Activated T-cell treated with anti-CD3 and anti-CD28 coated beads, Interleukin-2, amount 50 U/mL, for 24 hours (primary cell): ENCODE measurements at regions not wholly inside any gene's neighbourhood (a gene's known extent, or its start where the extent isn't known, plus 50 kb on each side); places are given as distances from the start of the nearest gene placed in this dataset.
"Not testable (repeated sequence)": the region's sequence is repeated elsewhere in the genome, so short reads cannot be mapped to it uniquely, and the experiment has no call there.

Experiments used
- DNase-seq: peaks from one replicate; pipeline ENCODE4 v3.0.0-alpha.2; 2020
- H3K27ac Mint-ChIP-seq: 2 replicates; pipeline ENCODE4 v1.8.0; 2020; ENCODE audit warnings: mild to moderate bottlenecking, mixed read lengths
- H3K27me3 Mint-ChIP-seq: 2 replicates; pipeline ENCODE4 v1.8.0; 2020; ENCODE audit warnings: mixed read lengths
- H3K36me3 Mint-ChIP-seq: 2 replicates; pipeline ENCODE4 v1.8.0; 2020; ENCODE audit warnings: low read depth, mixed read lengths
- H3K4me1 Mint-ChIP-seq: 2 replicates; pipeline ENCODE4 v1.8.0; 2020; ENCODE audit warnings: low read depth, mixed read lengths
- H3K4me3 Mint-ChIP-seq: 2 replicates; pipeline ENCODE4 v1.8.0; 2020; ENCODE audit warnings: mild to moderate bottlenecking, moderate library complexity, mixed read lengths
- H3K9me3 Mint-ChIP-seq: 2 replicates; pipeline ENCODE4 v1.8.0; 2020; ENCODE audit warnings: mixed read lengths

- no peaks in the 10 kb centered on the region for H3K4me1 Mint-ChIP-seq
- no peaks in the 10 kb centered on the region for H3K36me3 Mint-ChIP-seq
- H3K27ac Mint-ChIP-seq, result no peak overlapping the region
- H3K9me3 Mint-ChIP-seq, result peaks cover 4% of the 10 kb centered on the region
- no peak overlapping the region for H3K4me3 Mint-ChIP-seq
- H3K27me3 Mint-ChIP-seq, result no peaks in the 10 kb centered on the region
- no peak for DNase-seq
Observed at GRCh38 chr10:64332551-64332950, 811.4 kb downstream of the REEP3 start.

- Mint-ChIP-seq H3K27me3 (no peaks in the 10 kb centered on the region), H3K4me3 (no peak overlapping the region), H3K4me1 (no peaks in the 10 kb centered on the region), H3K36me3 (no peaks in the 10 kb centered on the region), H3K9me3 (peaks cover 3% of the 10 kb centered on the region), H3K27ac (no peak overlapping the region)
- DNase-seq, result no peak
Observed at GRCh38 chr10:64334084-64334483, 812.9 kb downstream of the REEP3 start.

GRCh38 chr10:64344211-64344610 is 823.0 kb downstream of the REEP3 start:
- DNase-seq, result no peak
- Mint-ChIP-seq H3K36me3 (no peaks in the 10 kb centered on the region), H3K4me3 (no peak overlapping the region), H3K9me3 (peaks cover 2% of the 10 kb centered on the region), H3K4me1 (no peaks in the 10 kb centered on the region), H3K27ac (no peak overlapping the region), H3K27me3 (no peaks in the 10 kb centered on the region)

- H3K4me1 Mint-ChIP-seq, result no peaks in the 10 kb centered on the region
- no peak for DNase-seq
- H3K4me3 Mint-ChIP-seq, result no peak overlapping the region
- no peaks in the 10 kb centered on the region for H3K9me3 Mint-ChIP-seq
- H3K27me3 Mint-ChIP-seq, result no peaks in the 10 kb centered on the region
- no peaks in the 10 kb centered on the region for H3K36me3 Mint-ChIP-seq
- H3K27ac Mint-ChIP-seq, result no peak overlapping the region
Observed at GRCh38 chr10:64345856-64346255, 824.7 kb downstream of the REEP3 start.

GRCh38 chr10:64346389-64346788 is 825.2 kb downstream of the REEP3 start:
- Mint-ChIP-seq H3K27me3 (no peaks in the 10 kb centered on the region), H3K36me3 (no peaks in the 10 kb centered on the region), H3K9me3 (no peaks in the 10 kb centered on the region), H3K4me1 (no peaks in the 10 kb centered on the region), H3K27ac (no peak overlapping the region), H3K4me3 (no peak overlapping the region)
- no peak for DNase-seq

- Mint-ChIP-seq H3K27ac (no peak overlapping the region), H3K4me1 (no peaks in the 10 kb centered on the region), H3K9me3 (no peaks in the 10 kb centered on the region), H3K27me3 (no peaks in the 10 kb centered on the region), H3K4me3 (no peak overlapping the region), H3K36me3 (no peaks in the 10 kb centered on the region)
- DNase-seq, result no peak
Observed at GRCh38 chr10:64350665-64351064, 829.5 kb downstream of the REEP3 start.

GRCh38 chr10:64358907-64359306 is 837.7 kb downstream of the REEP3 start:
- DNase-seq, result no peak
- H3K27me3 Mint-ChIP-seq, result no peaks in the 10 kb centered on the region
- H3K36me3 Mint-ChIP-seq, result no peaks in the 10 kb centered on the region
- H3K9me3 Mint-ChIP-seq, result peaks cover 11% of the 10 kb centered on the region
- H3K4me1 Mint-ChIP-seq, result no peaks in the 10 kb centered on the region
- H3K27ac Mint-ChIP-seq, result no peak overlapping the region
- H3K4me3 Mint-ChIP-seq, result no peak overlapping the region

- H3K36me3 Mint-ChIP-seq, H3K4me3 Mint-ChIP-seq, H3K27ac Mint-ChIP-seq, DNase-seq, H3K4me1 Mint-ChIP-seq, H3K27me3 Mint-ChIP-seq: not testable (repeated sequence)
- peaks cover 11% of the 10 kb centered on the region for H3K9me3 Mint-ChIP-seq
Observed at GRCh38 chr10:64360240-64360639, 839.0 kb downstream of the REEP3 start.

GRCh38 chr10:64363687-64364086 is 842.5 kb downstream of the REEP3 start:
- H3K27ac Mint-ChIP-seq, result no peak overlapping the region

GRCh38 chr10:64365663-64366062 is 844.5 kb downstream of the REEP3 start:
- Mint-ChIP-seq H3K4me1 (no peaks in the 10 kb centered on the region), H3K4me3 (no peak overlapping the region), H3K36me3 (no peaks in the 10 kb centered on the region), H3K27me3 (no peaks in the 10 kb centered on the region), H3K9me3 (peaks cover 4% of the 10 kb centered on the region), H3K27ac (no peak overlapping the region)
- DNase-seq, result no peak

More at GRCh38 chr10:64363687-64364086, 842.5 kb downstream of the REEP3 start:
- H3K9me3 Mint-ChIP-seq, result peaks cover 8% of the 10 kb centered on the region
- no peak for DNase-seq
- no peaks in the 10 kb centered on the region for H3K36me3 Mint-ChIP-seq
- H3K4me3 Mint-ChIP-seq, result no peak overlapping the region
- no peaks in the 10 kb centered on the region for H3K4me1 Mint-ChIP-seq
- no peaks in the 10 kb centered on the region for H3K27me3 Mint-ChIP-seq

- no peaks in the 10 kb centered on the region for H3K4me1 Mint-ChIP-seq
Observed at GRCh38 chr10:64368298-64368697, 847.1 kb downstream of the REEP3 start.

GRCh38 chr10:64369885-64370773 is 848.9 kb downstream of the REEP3 start:
- Mint-ChIP-seq H3K27me3 (no peaks in the 10 kb centered on the region), H3K36me3 (no peaks in the 10 kb centered on the region), H3K9me3 (no peaks in the 10 kb centered on the region), H3K4me3 (no peak overlapping the region), H3K4me1 (no peaks in the 10 kb centered on the region), H3K27ac (no peak overlapping the region)
- DNase-seq, result no peak

More at GRCh38 chr10:64368298-64368697, 847.1 kb downstream of the REEP3 start:
- Mint-ChIP-seq H3K27ac (no peak overlapping the region), H3K36me3 (no peaks in the 10 kb centered on the region), H3K9me3 (no peaks in the 10 kb centered on the region), H3K4me3 (no peak overlapping the region), H3K27me3 (no peaks in the 10 kb centered on the region)
- DNase-seq, result no peak

GRCh38 chr10:64374346-64374745 is 853.1 kb downstream of the REEP3 start:
- H3K4me3 Mint-ChIP-seq, result no peak overlapping the region
- no peak for DNase-seq
- no peaks in the 10 kb centered on the region for H3K36me3 Mint-ChIP-seq
- no peaks in the 10 kb centered on the region for H3K4me1 Mint-ChIP-seq
- no peak overlapping the region for H3K27ac Mint-ChIP-seq
- no peaks in the 10 kb centered on the region for H3K27me3 Mint-ChIP-seq
- peaks cover 2% of the 10 kb centered on the region for H3K9me3 Mint-ChIP-seq

GRCh38 chr10:64376167-64376566 is 855.0 kb downstream of the REEP3 start:
- H3K27me3 Mint-ChIP-seq, result no peaks in the 10 kb centered on the region

GRCh38 chr10:64379898-64380297 is 858.7 kb downstream of the REEP3 start:
- Mint-ChIP-seq H3K27me3 (no peaks in the 10 kb centered on the region), H3K4me3 (no peak overlapping the region), H3K27ac (no peak overlapping the region), H3K9me3 (peaks cover 11% of the 10 kb centered on the region), H3K4me1 (no peaks in the 10 kb centered on the region), H3K36me3 (no peaks in the 10 kb centered on the region)
- DNase-seq, result no peak

More at GRCh38 chr10:64376167-64376566, 855.0 kb downstream of the REEP3 start:
- H3K4me1 Mint-ChIP-seq, result no peaks in the 10 kb centered on the region
- no peaks in the 10 kb centered on the region for H3K36me3 Mint-ChIP-seq
- no peak overlapping the region for H3K27ac Mint-ChIP-seq
- H3K9me3 Mint-ChIP-seq, result peaks cover 2% of the 10 kb centered on the region
- no peak for DNase-seq
- no peak overlapping the region for H3K4me3 Mint-ChIP-seq
